Type B pancreatic cell (in vitro differentiated cells): ENCODE measurements at regions not wholly inside any gene's neighbourhood (a gene's known extent, or its start where the extent isn't known, plus 50 kb on each side); places are given as distances from the start of the nearest gene placed in this dataset.

Source experiments
- DNase-seq: peaks from one replicate; pipeline ENCODE4 v3.0.0; 2021; ENCODE audit warnings: mixed read lengths; ENCODE audit not compliant: unreplicated experiment; ENCODE audit errors: extremely low spot score
- H3K27ac Mint-ChIP-seq: 2 replicates; pipeline ENCODE4 v1.8.0; 2021; ENCODE audit warnings: mild to moderate bottlenecking, mixed read lengths
- H3K27me3 Mint-ChIP-seq: 2 replicates; pipeline ENCODE4 v1.8.0; 2021; ENCODE audit warnings: mixed read lengths
- H3K36me3 Mint-ChIP-seq: 2 replicates; pipeline ENCODE4 v1.8.0; 2021; ENCODE audit warnings: mixed read lengths
- H3K4me1 Mint-ChIP-seq: one replicate; pipeline ENCODE4 v1.8.0; 2021; ENCODE audit warnings: mixed read lengths; ENCODE audit not compliant: unreplicated experiment
- H3K4me3 Mint-ChIP-seq: 2 replicates; pipeline ENCODE4 v1.8.0; 2021; ENCODE audit warnings: mild to moderate bottlenecking, mixed read lengths
- H3K9me3 Mint-ChIP-seq: 2 replicates; pipeline ENCODE4 v1.8.0; 2021; ENCODE audit warnings: mixed read lengths
- CTCF ChIP-seq: fragments of 200-600 bp; sonication (generic); conservative IDR thresholded peaks from 2 replicates; pipeline ENCODE4 v1.5.0; 2021; ENCODE audit warnings: antibody characterized with exemption, mild to moderate bottlenecking

- Mint-ChIP-seq H3K9me3 (no peaks in the 10 kb centered on the region), H3K4me3 (no peak overlapping the region), H3K27me3 (no peaks in the 10 kb centered on the region), H3K27ac (no peak overlapping the region), H3K4me1 (no peaks in the 10 kb centered on the region), H3K36me3 (no peaks in the 10 kb centered on the region)
- DNase-seq = no peak
- TF ChIP-seq CTCF = no peak
Measured at GRCh38 chr2:142347751-142348150, 216.9 kb upstream of the LRP1B start.

GRCh38 chr2:142339261-142339660, 208.4 kb upstream of the LRP1B start:
- H3K27me3 Mint-ChIP-seq = no peaks in the 10 kb centered on the region

GRCh38 chr2:142332196-142332595, 201.4 kb upstream of the LRP1B start:
- Mint-ChIP-seq H3K36me3 (no peaks in the 10 kb centered on the region), H3K27me3 (no peaks in the 10 kb centered on the region), H3K4me3 (no peak overlapping the region), H3K9me3 (no peaks in the 10 kb centered on the region), H3K4me1 (no peaks in the 10 kb centered on the region), H3K27ac (no peak overlapping the region)
- no peak for DNase-seq
- TF ChIP-seq CTCF = no peak

More at GRCh38 chr2:142339261-142339660, 208.4 kb upstream of the LRP1B start:
- DNase-seq = no peak
- H3K27ac Mint-ChIP-seq = no peak overlapping the region
- no peaks in the 10 kb centered on the region for H3K4me1 Mint-ChIP-seq
- TF ChIP-seq CTCF = no peak
- peaks cover 4% of the 10 kb centered on the region for H3K9me3 Mint-ChIP-seq
- no peak overlapping the region for H3K4me3 Mint-ChIP-seq
- no peaks in the 10 kb centered on the region for H3K36me3 Mint-ChIP-seq

- no peaks in the 10 kb centered on the region for H3K27me3 Mint-ChIP-seq
- H3K27ac Mint-ChIP-seq = no peak overlapping the region
- DNase-seq = no peak
- no peak overlapping the region for H3K4me3 Mint-ChIP-seq
- H3K9me3 Mint-ChIP-seq = no peaks in the 10 kb centered on the region
- no peaks in the 10 kb centered on the region for H3K36me3 Mint-ChIP-seq
- no peak for TF ChIP-seq CTCF
- H3K4me1 Mint-ChIP-seq = no peaks in the 10 kb centered on the region
Measured at GRCh38 chr2:142330458-142330857, 199.6 kb upstream of the LRP1B start.

GRCh38 chr2:142325870-142326269, 195.1 kb upstream of the LRP1B start:
- TF ChIP-seq CTCF = no peak
- H3K9me3 Mint-ChIP-seq = no peaks in the 10 kb centered on the region
- H3K27me3 Mint-ChIP-seq = no peaks in the 10 kb centered on the region
- H3K36me3 Mint-ChIP-seq = no peaks in the 10 kb centered on the region
- H3K27ac Mint-ChIP-seq = no peak overlapping the region
- no peak for DNase-seq
- H3K4me1 Mint-ChIP-seq = no peaks in the 10 kb centered on the region
- no peak overlapping the region for H3K4me3 Mint-ChIP-seq

- no peaks in the 10 kb centered on the region for H3K9me3 Mint-ChIP-seq
- H3K4me1 Mint-ChIP-seq = no peaks in the 10 kb centered on the region
- DNase-seq = no peak
- H3K27ac Mint-ChIP-seq = no peak overlapping the region
- H3K36me3 Mint-ChIP-seq = no peaks in the 10 kb centered on the region
- H3K4me3 Mint-ChIP-seq = no peak overlapping the region
- no peak for TF ChIP-seq CTCF
- H3K27me3 Mint-ChIP-seq = no peaks in the 10 kb centered on the region
Measured at GRCh38 chr2:142323206-142323605, 192.4 kb upstream of the LRP1B start.
